Progenitor cell of endocrine pancreas (in vitro differentiated cells): ENCODE measurements at regions not wholly inside any gene's neighbourhood (a gene's known extent, or its start where the extent isn't known, plus 50 kb on each side); places are given as distances from the start of the nearest gene placed in this dataset.
A peak's percentile ranks its signal among the peaks of the same experiment; 100 is the strongest.

Experiments used
- DNase-seq: peaks from one replicate; pipeline ENCODE4 v3.0.0; 2021; ENCODE audit warnings: low spot score; ENCODE audit not compliant: unreplicated experiment
- H3K27ac Mint-ChIP-seq: 2 replicates; pipeline ENCODE4 v1.8.0; 2021; ENCODE audit warnings: mild to moderate bottlenecking, moderate library complexity, mixed read lengths
- H3K27me3 Mint-ChIP-seq: 2 replicates; pipeline ENCODE4 v1.8.0; 2021; ENCODE audit warnings: mixed read lengths
- H3K36me3 Mint-ChIP-seq: 2 replicates; pipeline ENCODE4 v1.8.0; 2022; ENCODE audit warnings: mixed read lengths; ENCODE audit not compliant: insufficient read depth
- H3K4me1 Mint-ChIP-seq: 2 replicates; pipeline ENCODE4 v1.8.0; 2021; ENCODE audit warnings: low read depth, mixed read lengths
- H3K4me3 Mint-ChIP-seq: 2 replicates; pipeline ENCODE4 v1.8.0; 2021; ENCODE audit warnings: low read depth, mild to moderate bottlenecking, moderate library complexity, mixed read lengths
- H3K9me3 Mint-ChIP-seq: 2 replicates; pipeline ENCODE4 v1.8.0; 2021; ENCODE audit warnings: low read depth, mixed read lengths
- CTCF ChIP-seq: fragments of 200-600 bp; sonication (generic); IDR thresholded peaks from one replicate; pipeline ENCODE4 v1.5.0; 2021; ENCODE audit warnings: antibody characterized with exemption, mild to moderate bottlenecking; ENCODE audit not compliant: unreplicated experiment

DNA sequence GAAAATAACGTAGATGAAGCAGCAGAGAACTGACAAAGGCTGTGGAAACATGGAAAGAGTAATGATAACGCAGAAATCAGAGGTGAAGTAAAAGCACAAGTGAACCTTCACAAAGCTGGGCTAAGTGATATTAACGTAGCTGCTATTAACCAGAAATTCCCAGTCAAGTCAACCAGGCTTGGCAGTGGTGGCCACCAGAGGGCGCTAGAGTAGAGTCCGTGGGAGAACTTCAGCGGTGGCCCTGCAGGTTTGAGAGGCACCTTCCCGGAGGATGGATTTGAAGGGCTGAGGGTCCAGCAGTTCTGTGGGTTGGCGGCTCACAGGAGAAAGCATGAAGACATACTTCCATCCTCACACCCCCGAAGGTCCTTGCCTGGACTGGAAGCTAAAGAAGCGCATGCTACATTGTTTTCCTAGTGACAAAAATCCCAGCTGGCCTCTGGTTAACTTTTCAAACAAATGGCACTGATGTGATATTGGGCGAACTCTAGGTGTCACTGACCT, 81.7 kb upstream of the ZNF648 start:
- H3K4me3 Mint-ChIP-seq = peak overlapping the region; percentile 13
- TF ChIP-seq CTCF = peak; percentile 96
- H3K27ac Mint-ChIP-seq = peak overlapping the region; percentile 74
- no peaks in the 10 kb centered on the region for H3K36me3 Mint-ChIP-seq
- no peaks in the 10 kb centered on the region for H3K9me3 Mint-ChIP-seq
- H3K4me1 Mint-ChIP-seq = peaks cover 28% of the 10 kb centered on the region
- DNase-seq = peak; percentile 91
- H3K27me3 Mint-ChIP-seq = no peaks in the 10 kb centered on the region

DNA sequence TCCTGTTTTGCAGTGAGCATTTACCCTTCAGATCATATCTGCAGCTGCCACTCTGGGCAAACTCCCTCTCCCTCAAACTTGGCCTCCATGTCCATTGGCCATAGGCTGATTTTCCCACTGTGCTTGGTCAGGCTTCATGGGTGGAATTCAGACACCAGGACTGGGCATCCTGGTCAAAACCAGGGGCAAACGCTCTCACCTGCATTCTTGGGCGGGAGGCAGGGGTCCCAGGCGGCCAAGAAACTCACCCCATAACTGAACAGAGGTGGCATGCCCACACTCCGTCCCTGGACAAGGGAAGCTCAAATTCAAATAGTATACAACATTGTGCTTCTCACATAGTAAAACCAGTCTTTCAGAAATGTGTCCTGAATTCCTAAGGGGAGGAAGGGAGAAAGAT, 81.1 kb upstream of the ZNF648 start:
- Mint-ChIP-seq H3K9me3 (no peaks in the 10 kb centered on the region), H3K27me3 (no peaks in the 10 kb centered on the region), H3K36me3 (no peaks in the 10 kb centered on the region), H3K4me1 (peaks cover 28% of the 10 kb centered on the region), H3K4me3 (no peak overlapping the region), H3K27ac (no peak overlapping the region)
- no peak for TF ChIP-seq CTCF
- DNase-seq = no peak

DNA sequence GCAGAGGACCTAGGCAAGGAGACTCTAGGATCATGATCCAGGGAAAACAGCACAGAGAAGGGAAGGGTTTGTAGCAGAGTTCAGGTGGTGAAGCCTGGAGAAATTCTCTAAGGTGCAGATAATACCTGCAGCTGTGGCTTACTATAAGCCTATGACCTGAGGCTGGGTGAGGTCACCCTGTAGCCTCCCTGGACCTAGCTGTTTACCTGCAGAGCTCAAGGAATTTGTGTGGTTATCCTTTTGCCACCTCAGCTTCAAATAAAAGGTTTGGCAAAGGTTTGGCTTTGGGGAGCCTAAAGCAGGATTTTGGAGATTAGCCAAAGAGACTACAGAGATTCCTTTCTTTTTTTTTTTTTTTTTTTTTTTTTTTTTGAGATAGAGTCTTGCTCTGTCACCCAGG, 79.5 kb upstream of the ZNF648 start:
- no peak for TF ChIP-seq CTCF
- Mint-ChIP-seq H3K36me3 (no peaks in the 10 kb centered on the region), H3K27me3 (no peaks in the 10 kb centered on the region), H3K27ac (no peak overlapping the region), H3K4me3 (no peak overlapping the region), H3K9me3 (no peaks in the 10 kb centered on the region), H3K4me1 (peaks cover 36% of the 10 kb centered on the region)
- no peak for DNase-seq

DNA sequence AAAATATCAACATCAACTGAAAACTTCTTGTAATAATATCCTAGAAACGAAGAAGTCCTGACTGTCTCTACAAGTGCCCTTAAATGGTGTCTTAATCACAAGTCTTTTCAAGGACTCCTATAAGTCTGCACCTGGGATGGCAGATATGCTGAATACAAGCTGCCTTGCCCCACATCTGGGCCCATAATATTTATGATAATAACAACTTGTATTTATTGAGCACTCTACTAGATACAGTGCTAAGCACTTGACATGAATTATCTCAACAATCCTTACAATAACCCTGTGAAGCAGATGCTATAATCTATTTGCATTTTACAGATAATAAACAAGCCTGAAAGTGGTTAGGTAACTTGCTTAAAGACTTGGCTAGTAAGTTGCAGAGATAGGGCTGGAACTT, 78.0 kb upstream of the ZNF648 start:
- no peak for DNase-seq
- no peak overlapping the region for H3K4me3 Mint-ChIP-seq
- TF ChIP-seq CTCF = no peak
- H3K27me3 Mint-ChIP-seq = no peaks in the 10 kb centered on the region
- peaks cover under 1% of the 10 kb centered on the region for H3K9me3 Mint-ChIP-seq
- no peak overlapping the region for H3K27ac Mint-ChIP-seq
- H3K4me1 Mint-ChIP-seq = peaks cover 28% of the 10 kb centered on the region
- H3K36me3 Mint-ChIP-seq = no peaks in the 10 kb centered on the region

- no peaks in the 10 kb centered on the region for H3K36me3 Mint-ChIP-seq
- no peak for TF ChIP-seq CTCF
- H3K4me1 Mint-ChIP-seq = peaks cover 12% of the 10 kb centered on the region
- H3K9me3 Mint-ChIP-seq = peaks cover 8% of the 10 kb centered on the region
- no peak overlapping the region for H3K27ac Mint-ChIP-seq
- no peak overlapping the region for H3K4me3 Mint-ChIP-seq
- DNase-seq = no peak
- H3K27me3 Mint-ChIP-seq = no peaks in the 10 kb centered on the region
Observed at GRCh38 chr1:182137546-182137945, 76.0 kb upstream of the ZNF648 start.
